Natural killer cell (primary cell): ENCODE measurements at regions not wholly inside any gene's neighbourhood (a gene's known extent, or its start where the extent isn't known, plus 50 kb on each side); places are given as distances from the start of the nearest gene placed in this dataset.

ENCODE experiments used
- ATAC-seq, 3 donors: fragments of 150-1000 bp in 2 of 3; fragments of 200-7000 bp in 1 of 3; cut with Tn5 transposase; 1 replicate in 1 of 3; 2 replicates in 2 of 3; pipeline ENCODE4 v1.10.0; 2021; ENCODE audit warnings: mild to moderate bottlenecking in 2 of 3, moderate library complexity in 2 of 3
- DNase-seq, 2 donors: peaks; one replicate each; pipeline versions ENCODE4 v3.0.0 to v3.0.0-alpha.2; 2013 to 2021; ENCODE audit warnings: mixed read lengths in 1 of 2
- H3K27ac ChIP-seq: one replicate; pipeline ENCODE4 v1.5.1; 2013; ENCODE audit warnings: mild to moderate bottlenecking, low read length
- H3K27me3 ChIP-seq: one replicate; pipeline ENCODE4 v1.6.1; 2013; ENCODE audit warnings: low read length; ENCODE audit not compliant: control insufficient read depth, insufficient read depth
- H3K36me3 ChIP-seq: one replicate; pipeline ENCODE4 v1.6.1; 2013; ENCODE audit warnings: low read length; ENCODE audit not compliant: control insufficient read depth, insufficient read depth
- H3K4me1 ChIP-seq: one replicate; pipeline ENCODE4 v1.6.1; 2013; ENCODE audit warnings: low read length; ENCODE audit not compliant: control insufficient read depth, insufficient read depth
- H3K4me3 ChIP-seq: one replicate; pipeline ENCODE4 v1.5.1; 2013; ENCODE audit warnings: low read length
- H3K9me3 ChIP-seq: one replicate; pipeline ENCODE4 v1.6.1; 2013; ENCODE audit warnings: low read length; ENCODE audit not compliant: control insufficient read depth, insufficient read depth
- H3K27ac Mint-ChIP-seq, 2 donors: one replicate each; pipeline ENCODE4 v1.8.0; 2022; ENCODE audit warnings: mild to moderate bottlenecking in 2 of 2, mixed read lengths in 2 of 2, moderate library complexity in 1 of 2
- H3K27me3 Mint-ChIP-seq, 2 donors: one replicate each; pipeline ENCODE4 v1.8.0; 2022; ENCODE audit warnings: low read depth in 2 of 2, mixed read lengths in 2 of 2
- H3K36me3 Mint-ChIP-seq: one replicate; pipeline ENCODE4 v1.8.0; 2022; ENCODE audit warnings: mixed read lengths
- H3K4me1 Mint-ChIP-seq, 2 donors: one replicate each; pipeline ENCODE4 v1.8.0; 2022; ENCODE audit warnings: mixed read lengths in 2 of 2
- H3K4me3 Mint-ChIP-seq: one replicate; pipeline ENCODE4 v1.8.0; 2022; ENCODE audit warnings: mild to moderate bottlenecking, moderate library complexity, mixed read lengths
- H3K9me3 Mint-ChIP-seq, 2 donors: one replicate each; pipeline ENCODE4 v1.8.0; 2022; ENCODE audit warnings: mixed read lengths in 2 of 2
- WGBS: methylation state at CpG from one replicate; pipeline ENCODE4 v1.1.7; 2013; ENCODE audit warnings: missing lambda C conversion rate; ENCODE audit not compliant: insufficient coverage; 5-methylcytosine and 5-hydroxymethylcytosine counted together
- intact Hi-C: fragments of 100-400 bp; cut with micrococcal nuclease; formaldehyde crosslinking; loops from one replicate; pipeline ENCODE4 v1.14.2; 2022
- TF ChIP-seq, protein P1 (sequence below): fragments of 200-600 bp; IDR thresholded peaks from one replicate; pipeline ENCODE4 v1.8.0; 2022; ENCODE audit warnings: antibody characterized with exemption

DNA sequence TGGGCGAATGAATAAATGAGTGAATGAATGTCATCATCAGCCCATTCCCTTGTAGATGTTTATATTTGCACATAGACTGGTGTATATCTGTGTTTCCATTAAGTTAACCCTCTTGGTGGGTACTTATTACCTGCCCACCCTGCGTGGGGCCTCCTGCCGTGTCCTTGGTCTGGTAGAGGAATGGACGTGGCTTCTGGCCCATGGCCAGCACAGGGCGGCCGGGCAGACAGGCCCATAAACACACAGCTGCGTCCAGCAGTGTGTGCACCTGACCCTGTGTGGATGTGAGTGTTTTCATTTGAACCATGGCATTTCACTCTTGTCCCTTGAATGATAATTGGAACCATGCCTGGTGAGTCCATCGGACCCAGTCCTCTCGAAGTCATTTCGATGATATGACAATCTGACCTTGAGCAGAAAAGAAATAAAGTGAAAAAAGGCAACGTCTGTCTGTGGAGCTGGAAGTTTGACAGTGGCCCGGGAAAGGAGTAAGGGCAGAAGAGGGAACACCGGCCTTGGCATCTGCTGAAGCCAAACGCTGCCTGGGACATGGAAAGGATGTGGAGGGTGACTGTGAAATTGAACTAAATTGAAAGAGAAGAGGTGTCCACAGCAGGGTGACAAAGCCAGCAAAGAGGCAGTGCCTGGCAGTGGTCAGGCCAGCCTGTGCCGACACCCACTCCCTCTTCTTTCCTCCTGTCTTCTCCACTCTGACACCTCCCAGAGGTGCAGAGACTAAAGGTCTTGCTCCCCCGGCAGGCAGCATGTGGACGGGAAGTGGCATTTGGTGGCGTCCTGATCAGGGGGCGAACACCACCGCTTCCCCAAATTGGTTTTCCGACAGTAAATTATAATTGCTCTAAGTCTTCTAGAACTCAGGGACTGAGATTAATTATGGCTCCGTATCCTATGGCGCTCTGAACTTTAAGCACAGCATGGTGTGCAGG lies 199.0 kb upstream of the ZMIZ1 start:
- intact Hi-C loops = no loop called here
- no peak overlapping the region for H3K4me3 ChIP-seq
- no peaks in the 10 kb centered on the region for H3K9me3 ChIP-seq
- no peaks in the 10 kb centered on the region for H3K36me3 Mint-ChIP-seq
- TF ChIP-seq, protein P1, sequence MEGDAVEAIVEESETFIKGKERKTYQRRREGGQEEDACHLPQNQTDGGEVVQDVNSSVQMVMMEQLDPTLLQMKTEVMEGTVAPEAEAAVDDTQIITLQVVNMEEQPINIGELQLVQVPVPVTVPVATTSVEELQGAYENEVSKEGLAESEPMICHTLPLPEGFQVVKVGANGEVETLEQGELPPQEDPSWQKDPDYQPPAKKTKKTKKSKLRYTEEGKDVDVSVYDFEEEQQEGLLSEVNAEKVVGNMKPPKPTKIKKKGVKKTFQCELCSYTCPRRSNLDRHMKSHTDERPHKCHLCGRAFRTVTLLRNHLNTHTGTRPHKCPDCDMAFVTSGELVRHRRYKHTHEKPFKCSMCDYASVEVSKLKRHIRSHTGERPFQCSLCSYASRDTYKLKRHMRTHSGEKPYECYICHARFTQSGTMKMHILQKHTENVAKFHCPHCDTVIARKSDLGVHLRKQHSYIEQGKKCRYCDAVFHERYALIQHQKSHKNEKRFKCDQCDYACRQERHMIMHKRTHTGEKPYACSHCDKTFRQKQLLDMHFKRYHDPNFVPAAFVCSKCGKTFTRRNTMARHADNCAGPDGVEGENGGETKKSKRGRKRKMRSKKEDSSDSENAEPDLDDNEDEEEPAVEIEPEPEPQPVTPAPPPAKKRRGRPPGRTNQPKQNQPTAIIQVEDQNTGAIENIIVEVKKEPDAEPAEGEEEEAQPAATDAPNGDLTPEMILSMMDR = no peak
- H3K36me3 ChIP-seq = no peaks in the 10 kb centered on the region
- DNase-seq (no peak), ATAC-seq (peak in 1 of 3 donors; percentile 30)
- H3K9me3 Mint-ChIP-seq = no peaks in the 10 kb centered on the region
- H3K4me1 Mint-ChIP-seq = peaks cover 8 to 9% of the 10 kb centered on the region in 2 donors
- H3K4me3 Mint-ChIP-seq = no peak overlapping the region
- no peaks in the 10 kb centered on the region for H3K4me1 ChIP-seq
- 61% methylated on average over 22 of the region's 23 CpGs for WGBS
- no peaks in the 10 kb centered on the region for H3K27me3 ChIP-seq
- no peak overlapping the region for H3K27ac ChIP-seq
- peaks cover 15 to 27% of the 10 kb centered on the region in 2 donors for H3K27me3 Mint-ChIP-seq
- no peak overlapping the region for H3K27ac Mint-ChIP-seq

DNA sequence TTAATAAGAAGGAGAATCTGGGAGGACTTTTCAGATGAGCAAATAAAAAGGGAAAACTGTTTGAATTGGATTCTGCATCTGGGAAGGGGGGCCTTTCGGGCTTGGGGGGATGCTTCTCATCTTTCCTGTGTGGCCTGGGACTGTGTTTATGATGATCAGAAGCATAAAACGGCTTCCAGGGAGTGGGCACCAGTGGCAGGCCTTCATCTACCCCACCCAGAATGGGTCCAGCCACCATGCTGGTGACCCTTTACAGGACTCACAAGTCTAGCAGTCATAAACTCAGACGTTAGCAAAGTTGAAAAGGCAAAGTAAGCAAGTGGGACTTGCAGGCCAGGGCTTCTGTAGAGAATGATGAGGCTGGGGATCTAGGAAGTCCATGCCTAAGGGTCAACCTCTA lies 198.3 kb upstream of the ZMIZ1 start:
- 57% methylated on average over 3 of the region's 3 CpGs for WGBS

DNA sequence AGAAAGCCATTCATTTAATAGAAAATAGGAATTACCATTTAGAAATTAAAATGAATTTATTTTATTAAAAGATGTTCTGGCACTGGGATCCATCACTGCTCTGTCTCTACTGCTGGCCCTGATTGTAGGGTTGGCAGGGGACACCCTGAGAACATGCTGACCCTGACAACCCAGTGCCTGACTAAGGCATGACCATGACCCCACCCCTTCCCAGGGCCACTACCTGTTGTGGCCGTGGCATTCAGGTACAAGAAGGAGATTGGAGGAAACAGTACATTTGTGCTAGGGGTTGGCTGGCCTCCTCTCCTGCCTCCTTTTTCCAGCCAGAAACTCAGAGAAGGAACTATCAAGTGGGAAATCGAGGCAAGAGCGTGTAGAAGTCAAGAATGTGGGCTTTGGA lies 197.0 kb upstream of the ZMIZ1 start:
- intact Hi-C loops = no loop called here
- Mint-ChIP-seq H3K9me3 (no peaks in the 10 kb centered on the region), H3K36me3 (no peaks in the 10 kb centered on the region), H3K27me3 (peaks cover 18 to 34% of the 10 kb centered on the region in 2 donors), H3K4me3 (no peak overlapping the region), H3K27ac (no peak overlapping the region), H3K4me1 (peaks cover 8 to 9% of the 10 kb centered on the region in 2 donors)
- 77% methylated on average over 3 of the region's 3 CpGs for WGBS
- no peaks in the 10 kb centered on the region for H3K36me3 ChIP-seq
- DNase-seq (no peak), ATAC-seq (no peak)
- no peaks in the 10 kb centered on the region for H3K4me1 ChIP-seq
- TF ChIP-seq, protein P1 = no peak
- H3K27ac ChIP-seq = no peak overlapping the region
- H3K27me3 ChIP-seq = no peaks in the 10 kb centered on the region
- H3K4me3 ChIP-seq = no peak overlapping the region
- no peaks in the 10 kb centered on the region for H3K9me3 ChIP-seq

More for the DNA sequence above, 198.3 kb upstream of the ZMIZ1 start:
- no peak overlapping the region for H3K27ac Mint-ChIP-seq
- H3K9me3 ChIP-seq = no peaks in the 10 kb centered on the region
- no peaks in the 10 kb centered on the region for H3K27me3 ChIP-seq
- H3K4me3 Mint-ChIP-seq = no peak overlapping the region
- TF ChIP-seq, protein P1 = no peak
- intact Hi-C loops = no loop called here
- no peaks in the 10 kb centered on the region for H3K4me1 ChIP-seq
- no peaks in the 10 kb centered on the region for H3K36me3 Mint-ChIP-seq
- no peak overlapping the region for H3K4me3 ChIP-seq
- H3K4me1 Mint-ChIP-seq = peaks cover 8 to 9% of the 10 kb centered on the region in 2 donors
- ATAC-seq (no peak), DNase-seq (no peak)
- no peaks in the 10 kb centered on the region for H3K36me3 ChIP-seq
- H3K27ac ChIP-seq = no peak overlapping the region
- H3K9me3 Mint-ChIP-seq = no peaks in the 10 kb centered on the region
- H3K27me3 Mint-ChIP-seq = peaks cover 17 to 27% of the 10 kb centered on the region in 2 donors
